ENCODE measurements at regions not wholly inside any gene's neighbourhood (a gene's known extent, or its start where the extent isn't known, plus 50 kb on each side); places are given as distances from the start of the nearest gene placed in this dataset.

DNA sequence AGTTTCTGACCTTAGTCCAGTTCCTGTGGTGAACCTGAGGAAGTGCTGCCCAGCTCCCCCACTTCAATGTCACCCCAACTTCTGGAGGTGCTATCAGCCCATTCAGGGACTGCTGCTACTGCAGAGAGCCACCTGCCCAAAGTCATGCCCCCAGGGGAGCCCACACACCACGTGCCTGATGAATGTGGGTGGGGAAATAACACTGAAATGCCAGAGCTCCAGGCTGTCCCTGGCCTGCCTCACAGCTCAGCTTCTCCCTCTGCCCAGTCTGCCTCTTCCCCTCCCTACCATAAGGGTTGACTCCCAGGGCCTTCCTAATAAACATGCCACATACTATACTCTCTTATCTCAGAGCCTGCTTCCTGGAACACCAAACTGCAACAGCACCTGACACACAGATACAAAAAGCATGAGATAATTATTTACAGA is 276.4 kb upstream of the MOCS1 start:
- CTCF ChIA-PET, result no interaction called here
- Mint-ChIP-seq H3K4me1 (ENCODE audit: low read depth, unreplicated experiment) (no peaks in the 10 kb centered on the region), H3K36me3 (ENCODE audit: insufficient read depth, unreplicated experiment) (no peaks in the 10 kb centered on the region), H3K9me3 (ENCODE audit: low read depth, unreplicated experiment) (peaks cover 18% of the 10 kb centered on the region), H3K27me3 (ENCODE audit: unreplicated experiment) (no peaks in the 10 kb centered on the region), H3K4me3 (ENCODE audit: low read depth, unreplicated experiment) (no peak overlapping the region), H3K27ac (ENCODE audit: unreplicated experiment) (no peak overlapping the region)
- no peak for DNase-seq
- TF ChIP-seq, protein P1, sequence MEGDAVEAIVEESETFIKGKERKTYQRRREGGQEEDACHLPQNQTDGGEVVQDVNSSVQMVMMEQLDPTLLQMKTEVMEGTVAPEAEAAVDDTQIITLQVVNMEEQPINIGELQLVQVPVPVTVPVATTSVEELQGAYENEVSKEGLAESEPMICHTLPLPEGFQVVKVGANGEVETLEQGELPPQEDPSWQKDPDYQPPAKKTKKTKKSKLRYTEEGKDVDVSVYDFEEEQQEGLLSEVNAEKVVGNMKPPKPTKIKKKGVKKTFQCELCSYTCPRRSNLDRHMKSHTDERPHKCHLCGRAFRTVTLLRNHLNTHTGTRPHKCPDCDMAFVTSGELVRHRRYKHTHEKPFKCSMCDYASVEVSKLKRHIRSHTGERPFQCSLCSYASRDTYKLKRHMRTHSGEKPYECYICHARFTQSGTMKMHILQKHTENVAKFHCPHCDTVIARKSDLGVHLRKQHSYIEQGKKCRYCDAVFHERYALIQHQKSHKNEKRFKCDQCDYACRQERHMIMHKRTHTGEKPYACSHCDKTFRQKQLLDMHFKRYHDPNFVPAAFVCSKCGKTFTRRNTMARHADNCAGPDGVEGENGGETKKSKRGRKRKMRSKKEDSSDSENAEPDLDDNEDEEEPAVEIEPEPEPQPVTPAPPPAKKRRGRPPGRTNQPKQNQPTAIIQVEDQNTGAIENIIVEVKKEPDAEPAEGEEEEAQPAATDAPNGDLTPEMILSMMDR (IDR thresholded peaks at IDR 0.05; ENCODE audit: unreplicated experiment), result no peak
- intact Hi-C loops (cut with micrococcal nuclease; ENCODE audit: unreplicated experiment), result no loop called here
- BruUV-seq (replicated peaks), result no TSS peak

DNA sequence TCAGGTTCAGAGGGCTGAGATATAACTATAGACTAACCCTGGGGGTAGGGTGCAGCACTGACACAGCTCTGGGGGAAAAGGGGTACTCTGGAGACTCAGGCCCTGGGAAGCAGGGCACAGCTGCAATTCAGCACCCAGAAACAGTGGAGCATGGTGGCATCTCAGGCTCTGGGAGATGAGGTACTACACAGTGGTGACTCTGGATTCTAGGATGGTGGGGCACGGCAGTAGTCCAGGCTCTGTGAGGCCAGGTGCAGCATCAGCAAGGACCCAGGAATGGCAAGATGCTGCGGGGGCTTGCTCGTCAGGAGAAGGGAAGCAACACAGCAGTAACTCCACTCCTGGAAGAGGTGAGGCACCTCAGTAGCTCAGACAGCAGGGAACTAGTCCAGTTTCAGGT is 271.5 kb upstream of the MOCS1 start:
- BruUV-seq (replicated peaks), result no TSS peak
- Mint-ChIP-seq H3K4me1 (ENCODE audit: low read depth, unreplicated experiment) (no peaks in the 10 kb centered on the region), H3K4me3 (ENCODE audit: low read depth, unreplicated experiment) (no peak overlapping the region), H3K27ac (ENCODE audit: unreplicated experiment) (no peak overlapping the region), H3K27me3 (ENCODE audit: unreplicated experiment) (no peaks in the 10 kb centered on the region), H3K9me3 (ENCODE audit: low read depth, unreplicated experiment) (peaks cover 18% of the 10 kb centered on the region), H3K36me3 (ENCODE audit: insufficient read depth, unreplicated experiment) (no peaks in the 10 kb centered on the region)
- intact Hi-C loops (cut with micrococcal nuclease; ENCODE audit: unreplicated experiment), result no loop called here
- CTCF ChIA-PET, result no interaction called here
- TF ChIP-seq, protein P1 (IDR thresholded peaks at IDR 0.05; ENCODE audit: unreplicated experiment), result no peak
- no peak for DNase-seq

DNA sequence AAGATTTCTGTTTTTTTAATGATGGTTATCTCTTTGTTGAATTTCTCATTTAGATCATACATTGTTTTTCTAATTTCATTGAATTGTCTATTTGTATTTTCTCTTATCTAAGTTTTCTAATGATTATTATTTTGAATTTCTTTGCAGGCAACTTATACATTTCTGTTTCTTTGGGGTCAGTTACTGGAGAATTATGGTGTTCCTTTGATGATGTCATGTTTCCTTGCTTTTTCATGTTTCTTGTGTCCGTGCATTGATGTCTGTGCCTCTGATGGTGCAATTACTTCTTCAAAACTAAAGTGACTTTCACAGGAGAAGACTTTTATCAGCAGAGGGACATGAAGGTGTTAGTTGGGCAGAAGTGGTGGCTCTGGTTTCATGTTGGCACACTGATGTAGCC is 270.7 kb upstream of the MOCS1 start:
- no TSS peak for BruUV-seq (replicated peaks)
- TF ChIP-seq, protein P1 (IDR thresholded peaks at IDR 0.05; ENCODE audit: unreplicated experiment), result no peak
- intact Hi-C loops (cut with micrococcal nuclease; ENCODE audit: unreplicated experiment), result no loop called here

DNA sequence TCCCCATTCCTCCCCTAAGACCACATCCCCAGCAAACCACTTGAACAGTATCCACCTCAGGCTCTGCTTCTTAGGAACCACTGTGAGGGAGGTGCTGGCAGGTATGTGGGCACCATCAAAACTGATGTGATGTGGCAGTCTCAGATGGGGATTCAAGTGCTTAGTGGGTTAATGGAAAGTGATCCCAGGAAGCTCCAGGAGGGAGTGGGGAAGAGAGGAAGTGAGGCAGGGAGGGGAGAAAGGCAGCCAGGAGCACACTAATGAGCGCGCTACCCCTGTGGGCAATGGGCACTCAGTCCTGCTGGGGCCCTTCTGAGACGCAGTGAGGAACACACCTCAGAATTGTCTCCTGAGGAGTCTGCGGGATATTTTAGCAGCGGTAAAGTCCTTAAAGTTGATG is 263.1 kb upstream of the MOCS1 start:
- H3K4me1 Mint-ChIP-seq (ENCODE audit: low read depth, unreplicated experiment), result no peaks in the 10 kb centered on the region
- intact Hi-C loops (cut with micrococcal nuclease; ENCODE audit: unreplicated experiment), result no loop called here
- H3K4me3 Mint-ChIP-seq (ENCODE audit: low read depth, unreplicated experiment), result no peak overlapping the region
- CTCF ChIA-PET, result no interaction called here
- no peak for DNase-seq
- BruUV-seq (replicated peaks), result no TSS peak
- TF ChIP-seq, protein P1 (IDR thresholded peaks at IDR 0.05; ENCODE audit: unreplicated experiment), result no peak
- no peaks in the 10 kb centered on the region for H3K27me3 Mint-ChIP-seq (ENCODE audit: unreplicated experiment)
- H3K36me3 Mint-ChIP-seq (ENCODE audit: insufficient read depth, unreplicated experiment), result no peaks in the 10 kb centered on the region
- H3K9me3 Mint-ChIP-seq (ENCODE audit: low read depth, unreplicated experiment), result peaks cover 11% of the 10 kb centered on the region
- no peak overlapping the region for H3K27ac Mint-ChIP-seq (ENCODE audit: unreplicated experiment)

More for the DNA sequence above, 270.7 kb upstream of the MOCS1 start:
- H3K4me3 Mint-ChIP-seq (ENCODE audit: low read depth, unreplicated experiment), result no peak overlapping the region
- no peak overlapping the region for H3K27ac Mint-ChIP-seq (ENCODE audit: unreplicated experiment)
- DNase-seq, result no peak
- peaks cover 23% of the 10 kb centered on the region for H3K9me3 Mint-ChIP-seq (ENCODE audit: low read depth, unreplicated experiment)
- H3K27me3 Mint-ChIP-seq (ENCODE audit: unreplicated experiment), result no peaks in the 10 kb centered on the region
- H3K4me1 Mint-ChIP-seq (ENCODE audit: low read depth, unreplicated experiment), result no peaks in the 10 kb centered on the region
- H3K36me3 Mint-ChIP-seq (ENCODE audit: insufficient read depth, unreplicated experiment), result no peaks in the 10 kb centered on the region
- CTCF ChIA-PET, result no interaction called here

DNA sequence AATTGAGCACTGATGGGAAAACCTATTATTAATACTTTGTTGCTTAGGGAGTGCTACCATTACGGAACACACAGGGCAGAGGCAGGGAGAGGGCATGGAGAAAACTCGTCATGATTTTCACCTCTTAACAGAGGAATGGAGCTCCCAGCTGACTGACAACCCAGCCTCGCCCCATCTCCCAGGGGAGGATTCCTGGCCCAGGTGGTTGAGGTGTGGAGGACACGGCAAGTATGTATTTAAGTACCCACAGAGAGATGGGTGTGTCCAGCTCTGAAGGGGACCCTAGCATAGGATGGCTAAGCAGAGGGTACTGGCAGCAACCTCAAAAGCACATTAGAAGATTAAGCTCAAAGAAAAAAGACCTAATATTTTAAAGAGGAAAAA is 261.9 kb upstream of the MOCS1 start:
- Mint-ChIP-seq H3K27me3 (ENCODE audit: unreplicated experiment) (no peaks in the 10 kb centered on the region), H3K9me3 (ENCODE audit: low read depth, unreplicated experiment) (peaks cover 7% of the 10 kb centered on the region), H3K4me3 (ENCODE audit: low read depth, unreplicated experiment) (no peak overlapping the region), H3K27ac (ENCODE audit: unreplicated experiment) (no peak overlapping the region), H3K36me3 (ENCODE audit: insufficient read depth, unreplicated experiment) (no peaks in the 10 kb centered on the region), H3K4me1 (ENCODE audit: low read depth, unreplicated experiment) (no peaks in the 10 kb centered on the region)
- TF ChIP-seq, protein P1 (IDR thresholded peaks at IDR 0.05; ENCODE audit: unreplicated experiment), result no peak
- CTCF ChIA-PET, result no interaction called here
- BruUV-seq (replicated peaks), result no TSS peak
- intact Hi-C loops (cut with micrococcal nuclease; ENCODE audit: unreplicated experiment), result no loop called here
- DNase-seq, result no peak
